Transverse colon (tissue), 4 donors: ENCODE measurements at regions not wholly inside any gene's neighbourhood (a gene's known extent, or its start where the extent isn't known, plus 50 kb on each side); places are given as distances from the start of the nearest gene placed in this dataset.

Source experiments
- DNase-seq: peaks from one replicate; pipeline ENCODE4 v3.0.0-alpha.2; 2019
- H3K27ac ChIP-seq, 4 donors: fragments of 200-600 bp; sonication (generic); 2 replicates each; pipeline ENCODE4 v1.5.1; 2016 to 2018; ENCODE audit warnings: inconsistent platforms in 4 of 4
- H3K27me3 ChIP-seq: fragments of 200-600 bp; sonication (generic); 2 replicates; pipeline ENCODE4 v1.5.1; 2017; ENCODE audit warnings: inconsistent platforms
- H3K36me3 ChIP-seq, 4 donors: fragments of 200-600 bp; sonication (generic); 2 replicates each; pipeline ENCODE4 v1.5.1; 2017 to 2019; ENCODE audit warnings: inconsistent platforms in 4 of 4
- H3K4me1 ChIP-seq, 4 donors: fragments of 200-600 bp; sonication (generic); 2 replicates each; pipeline ENCODE4 v1.5.1; 2017 to 2020; ENCODE audit warnings: inconsistent platforms in 4 of 4
- H3K4me3 ChIP-seq, 4 donors: fragments of 200-600 bp; sonication (generic); 1 replicate in 1 of 4; 2 replicates in 3 of 4; pipeline versions ENCODE4 v1.5.1 to v1.6.1; 2017 to 2019; ENCODE audit warnings: inconsistent platforms in 4 of 4
- H3K9me3 ChIP-seq, 2 donors: fragments of 200-600 bp; sonication (generic); 2 replicates each; pipeline ENCODE4 v1.5.1; 2017 to 2019; ENCODE audit warnings: inconsistent platforms in 2 of 2
- CTCF ChIP-seq, 5 experiments: fragments of 200-600 bp in 3 of 5; fragments of 450-650 bp in 2 of 5; sonication (generic) in 3 of 5; IDR thresholded peaks; 1 replicate in 2 of 5; 2 replicates in 3 of 5; pipeline ENCODE4 v1.5.1; 2016 to 2017; ENCODE audit warnings: antibody characterized with exemption in 5 of 5, inconsistent platforms in 3 of 5, mild to moderate bottlenecking in 2 of 5, moderate library complexity in 1 of 5
- EP300 ChIP-seq: sonication (generic); formaldehyde crosslinking; IDR thresholded peaks from one replicate; pipeline ENCODE4 v1.6.1; 2017; ENCODE audit warnings: antibody characterized with exemption, low read depth
- POLR2A ChIP-seq: fragments of 450-650 bp; IDR thresholded peaks from one replicate; pipeline ENCODE4 v1.6.1; 2016; ENCODE audit warnings: antibody characterized with exemption, mild to moderate bottlenecking, moderate library complexity
- POLR2AphosphoS5 ChIP-seq, 3 donors: sonication (generic); formaldehyde crosslinking; IDR thresholded peaks; one replicate each; pipeline ENCODE4 v1.6.1; 2016; ENCODE audit warnings: antibody characterized with exemption in 3 of 3
- WGBS, 2 donors: methylation state at CpG; one replicate each; pipeline ENCODE4 v1.1.5; 2018; ENCODE audit warnings: low coverage in 1 of 2; 5-methylcytosine and 5-hydroxymethylcytosine counted together
- in situ Hi-C, 4 donors: fragments of 200-750 bp; cut with MboI; loops; one replicate each; pipeline versions ENCODE4 v1.15.0 to v1.15.1; 2017; ENCODE audit warnings: low sequenced_read_pairs in 3 of 4, low pct_ligation_motif_present in 1 of 4, low pct_unique_long_range_greater_than_20kb in 1 of 4
- intact Hi-C: fragments of 100-400 bp; cut with DNase I; formaldehyde crosslinking; loops from one replicate; pipeline ENCODE4 v1.15.1; 2023; ENCODE audit warnings: low total_unique reads

- intact Hi-C loops = no loop called here
- in situ Hi-C loops = no loop called here
- Histone ChIP-seq H3K4me3 (no peak overlapping the region), H3K27me3 (no peaks in the 10 kb centered on the region), H3K4me1 (no peaks in the 10 kb centered on the region), H3K36me3 (no peaks in the 10 kb centered on the region), H3K27ac (no peak overlapping the region), H3K9me3 (no peaks in the 10 kb centered on the region)
- no peak for DNase-seq
- 95 to 100% methylated on average over 1 to 2 of the region's 2 CpGs for WGBS, 2 donors
- no peak for TF ChIP-seq POLR2A
- no peak for TF ChIP-seq CTCF (IDR thresholded peaks at IDR 0.05)
- TF ChIP-seq POLR2AphosphoS5 (IDR thresholded peaks at IDR 0.05) = no peak
- TF ChIP-seq EP300 = no peak
Measured at GRCh38 chr2:145689277-145689676, 1169.4 kb upstream of the ZEB2 start.

GRCh38 chr2:145688156-145688555, 1168.2 kb upstream of the ZEB2 start:
- no peaks in the 10 kb centered on the region for H3K4me1 ChIP-seq
- in situ Hi-C loops (no loop called here), intact Hi-C loops (no loop called here)
- no peaks in the 10 kb centered on the region for H3K36me3 ChIP-seq
- H3K27me3 ChIP-seq = no peaks in the 10 kb centered on the region
- H3K4me3 ChIP-seq = no peak overlapping the region
- no peak for TF ChIP-seq POLR2A
- TF ChIP-seq POLR2AphosphoS5 (IDR thresholded peaks at IDR 0.05) = no peak
- TF ChIP-seq EP300 = no peak
- no peak for TF ChIP-seq CTCF (IDR thresholded peaks at IDR 0.05)
- no peaks in the 10 kb centered on the region for H3K9me3 ChIP-seq
- DNase-seq = no peak
- H3K27ac ChIP-seq = no peak overlapping the region
- 69 to 82% methylated on average over 3 of the region's 3 CpGs for WGBS, 2 donors

GRCh38 chr2:145687442-145688134, 1167.7 kb upstream of the ZEB2 start:
- WGBS, 2 donors = 43 to 44% methylated on average over 3 to 4 of the region's 4 CpGs
- TF ChIP-seq CTCF (IDR thresholded peaks at IDR 0.05) = no peak
- TF ChIP-seq POLR2A = no peak
- TF ChIP-seq POLR2AphosphoS5 (IDR thresholded peaks at IDR 0.05) = no peak
- TF ChIP-seq EP300 = no peak
- no peaks in the 10 kb centered on the region for H3K36me3 ChIP-seq
- in situ Hi-C loops (no loop called here), intact Hi-C loops (no loop called here)
- no peaks in the 10 kb centered on the region for H3K4me1 ChIP-seq
- no peak for DNase-seq
- no peaks in the 10 kb centered on the region for H3K27me3 ChIP-seq
- no peak overlapping the region for H3K4me3 ChIP-seq
- no peaks in the 10 kb centered on the region for H3K9me3 ChIP-seq
- H3K27ac ChIP-seq = no peak overlapping the region

- Histone ChIP-seq H3K4me1 (no peaks in the 10 kb centered on the region), H3K36me3 (no peaks in the 10 kb centered on the region), H3K27ac (no peak overlapping the region), H3K9me3 (no peaks in the 10 kb centered on the region), H3K4me3 (no peak overlapping the region), H3K27me3 (no peaks in the 10 kb centered on the region)
- TF ChIP-seq POLR2A = no peak
- no peak for TF ChIP-seq CTCF (IDR thresholded peaks at IDR 0.05)
- no peak for TF ChIP-seq POLR2AphosphoS5 (IDR thresholded peaks at IDR 0.05)
- TF ChIP-seq EP300 = no peak
- intact Hi-C loops (no loop called here), in situ Hi-C loops (no loop called here)
- DNase-seq = no peak
- 73 to 74% methylated on average over 4 of the region's 4 CpGs for WGBS, 2 donors
Measured at GRCh38 chr2:145685383-145686050, 1165.6 kb upstream of the ZEB2 start.
